ENCODE measurements at regions not wholly inside any gene's neighbourhood (a gene's known extent, or its start where the extent isn't known, plus 50 kb on each side); places are given as distances from the start of the nearest gene placed in this dataset.

DNA sequence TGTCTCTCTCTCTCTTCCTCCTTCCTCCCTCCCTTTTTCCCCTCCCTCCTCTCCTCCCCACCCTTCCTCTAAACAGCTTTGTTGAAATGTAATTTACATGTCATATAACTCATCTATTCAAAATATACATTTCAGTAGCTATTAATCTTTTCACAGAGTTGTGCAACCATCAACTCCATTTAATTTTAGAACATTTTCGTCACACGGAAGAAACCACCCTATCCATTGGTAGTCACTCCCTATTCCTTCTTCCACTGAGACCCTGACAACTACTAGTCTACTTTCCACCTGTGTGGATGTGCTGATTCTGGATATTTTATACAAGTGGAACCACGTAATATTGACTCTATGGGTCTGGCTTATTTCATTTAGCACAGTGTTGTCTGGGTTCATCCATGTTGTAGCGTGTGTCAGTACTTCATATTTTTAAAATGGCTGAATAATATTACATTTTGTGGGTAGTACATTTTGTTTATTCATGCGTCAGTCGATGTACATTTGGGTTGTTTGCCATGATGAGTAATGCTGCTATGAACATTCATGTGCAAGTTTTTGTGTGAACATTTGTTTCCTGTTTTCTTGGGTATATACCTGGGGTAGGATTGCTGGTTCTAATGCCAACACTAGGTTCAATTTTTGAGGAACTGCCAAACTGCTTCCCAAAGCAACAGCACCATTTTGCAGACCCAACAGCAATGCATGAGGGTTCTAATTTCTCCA lies 100.1 kb upstream of the GCFC2 start:
- no peak for TF ChIP-seq EZH2phosphoT487 (IDR thresholded peaks at IDR 0.05; ENCODE audit: insufficient read depth, low read depth)
- no peak for TF ChIP-seq EZH2 (IDR thresholded peaks at IDR 0.05; ENCODE audit: insufficient read depth, poor library complexity, severe bottlenecking)

Data from GM23248 (cell line).